ENCODE measurements at regions not wholly inside any gene's neighbourhood (a gene's known extent, or its start where the extent isn't known, plus 50 kb on each side); places are given as distances from the start of the nearest gene placed in this dataset.

- intact Hi-C loops (cut with DNase I; ENCODE audit: low total_unique reads) = no loop called here
- ATAC-seq = no peak
- H3K9me3 ChIP-seq = no peaks in the 10 kb centered on the region
- no peaks in the 10 kb centered on the region for H3K27me3 ChIP-seq
- H3K27ac ChIP-seq = no peak overlapping the region
- no peaks in the 10 kb centered on the region for H3K36me3 ChIP-seq
- H3K4me3 ChIP-seq = no peak overlapping the region
- DNase-seq = no peak
- no peak for TF ChIP-seq POLR2A (IDR thresholded peaks at IDR 0.05)
- no peaks in the 10 kb centered on the region for H3K4me1 ChIP-seq
- in situ Hi-C loops (cut with MboI; ENCODE audit: low sequenced_read_pairs in 4 of 4) = loop anchor here in 2 of 4 donors (10.0 to 25.0 kb wide), 2 partner anchors 250 to 267 kb away; no protein-coding TSS in a partner anchor
Measured at GRCh38 chrX:120761810-120762209, 113.9 kb downstream of the CT47B1 start.

GRCh38 chrX:120759685-120760084, 116.0 kb downstream of the CT47B1 start:
- no peak for DNase-seq
- Histone ChIP-seq H3K9me3 (no peaks in the 10 kb centered on the region), H3K27ac (no peak overlapping the region), H3K36me3 (no peaks in the 10 kb centered on the region), H3K4me3 (no peak overlapping the region), H3K27me3 (no peaks in the 10 kb centered on the region), H3K4me1 (no peaks in the 10 kb centered on the region)
- TF ChIP-seq, protein P1, sequence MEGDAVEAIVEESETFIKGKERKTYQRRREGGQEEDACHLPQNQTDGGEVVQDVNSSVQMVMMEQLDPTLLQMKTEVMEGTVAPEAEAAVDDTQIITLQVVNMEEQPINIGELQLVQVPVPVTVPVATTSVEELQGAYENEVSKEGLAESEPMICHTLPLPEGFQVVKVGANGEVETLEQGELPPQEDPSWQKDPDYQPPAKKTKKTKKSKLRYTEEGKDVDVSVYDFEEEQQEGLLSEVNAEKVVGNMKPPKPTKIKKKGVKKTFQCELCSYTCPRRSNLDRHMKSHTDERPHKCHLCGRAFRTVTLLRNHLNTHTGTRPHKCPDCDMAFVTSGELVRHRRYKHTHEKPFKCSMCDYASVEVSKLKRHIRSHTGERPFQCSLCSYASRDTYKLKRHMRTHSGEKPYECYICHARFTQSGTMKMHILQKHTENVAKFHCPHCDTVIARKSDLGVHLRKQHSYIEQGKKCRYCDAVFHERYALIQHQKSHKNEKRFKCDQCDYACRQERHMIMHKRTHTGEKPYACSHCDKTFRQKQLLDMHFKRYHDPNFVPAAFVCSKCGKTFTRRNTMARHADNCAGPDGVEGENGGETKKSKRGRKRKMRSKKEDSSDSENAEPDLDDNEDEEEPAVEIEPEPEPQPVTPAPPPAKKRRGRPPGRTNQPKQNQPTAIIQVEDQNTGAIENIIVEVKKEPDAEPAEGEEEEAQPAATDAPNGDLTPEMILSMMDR (IDR thresholded peaks at IDR 0.05 in 4 of 5, conservative IDR thresholded peaks at IDR 0.05 in 1 of 5) = no peak
- TF ChIP-seq POLR2A (IDR thresholded peaks at IDR 0.05) = no peak
- in situ Hi-C loops (cut with MboI; ENCODE audit: low sequenced_read_pairs in 4 of 4) (loop anchor here in 2 of 4 donors (10.0 to 25.0 kb wide), 2 partner anchors 247 to 265 kb away; no protein-coding TSS in a partner anchor), intact Hi-C loops (cut with DNase I; ENCODE audit: low total_unique reads) (no loop called here)
- ATAC-seq = no peak

DNA sequence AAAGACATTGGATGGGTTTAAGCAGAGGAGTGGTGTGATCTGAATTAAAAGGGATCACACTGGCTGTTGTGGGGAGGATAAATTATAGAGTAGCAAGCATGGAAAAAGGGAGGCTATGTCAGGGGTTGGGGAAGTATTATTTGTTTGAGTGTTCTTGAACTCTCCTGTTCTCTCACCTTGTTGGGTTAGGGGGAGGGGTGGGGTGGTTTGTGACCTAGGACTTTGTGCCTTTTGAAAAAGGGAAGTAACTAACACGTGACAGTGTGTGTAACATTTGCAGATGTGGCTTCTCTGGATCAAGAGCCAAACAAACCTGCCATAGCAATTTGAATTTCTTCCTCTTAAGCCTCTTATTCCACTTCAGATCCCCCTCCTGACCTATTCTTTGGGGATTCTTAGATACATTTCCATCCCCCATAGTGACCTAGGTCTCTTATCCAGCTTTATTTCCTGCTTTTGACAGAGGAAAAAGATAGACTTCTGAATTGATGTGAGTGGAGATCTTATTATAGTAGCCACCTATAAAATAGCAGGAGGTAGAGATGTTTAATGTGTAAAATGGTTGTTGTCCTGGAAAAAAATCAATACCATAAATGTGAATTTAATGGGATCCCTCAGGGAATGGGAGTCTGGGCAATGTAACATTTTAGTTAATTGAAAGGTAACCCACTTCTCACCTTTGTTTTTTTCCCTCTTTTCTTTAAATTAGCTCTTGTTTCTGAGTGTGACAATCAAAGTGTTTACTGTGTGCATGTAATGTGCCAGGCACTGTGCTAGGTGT, 120.4 kb downstream of the CT47B1 start:
- in situ Hi-C loops (cut with MboI; ENCODE audit: low sequenced_read_pairs in 4 of 4) (loop anchor here in 1 of 4 donors (25.0 kb wide), 1 partner anchor 243 kb away; no protein-coding TSS in a partner anchor), intact Hi-C loops (cut with DNase I; ENCODE audit: low total_unique reads) (no loop called here)
- DNase-seq (no peak), ATAC-seq (no peak)
- Histone ChIP-seq H3K36me3 (no peaks in the 10 kb centered on the region), H3K27me3 (no peaks in the 10 kb centered on the region), H3K4me1 (no peaks in the 10 kb centered on the region), H3K27ac (no peak overlapping the region), H3K4me3 (no peak overlapping the region), H3K9me3 (no peaks in the 10 kb centered on the region)
- TF ChIP-seq, protein P1 (IDR thresholded peaks at IDR 0.05 in 4 of 5, conservative IDR thresholded peaks at IDR 0.05 in 1 of 5) = no peak
- no peak for TF ChIP-seq POLR2A (IDR thresholded peaks at IDR 0.05)

GRCh38 chrX:120753413-120754251, 122.0 kb downstream of the CT47B1 start:
- no peaks in the 10 kb centered on the region for H3K27me3 ChIP-seq
- in situ Hi-C loops (cut with MboI; ENCODE audit: low sequenced_read_pairs in 4 of 4) = loop anchor here in 1 of 4 donors (25.0 kb wide), 1 partner anchor 241 kb away; no protein-coding TSS in a partner anchor
- TF ChIP-seq POLR2A (IDR thresholded peaks at IDR 0.05) = no peak
- TF ChIP-seq, protein P1 (IDR thresholded peaks at IDR 0.05 in 4 of 5, conservative IDR thresholded peaks at IDR 0.05 in 1 of 5) = no peak
- H3K4me3 ChIP-seq = no peak overlapping the region
- DNase-seq (no peak), ATAC-seq (no peak)
- intact Hi-C loops (cut with DNase I; ENCODE audit: low total_unique reads) = no loop called here
- no peak overlapping the region for H3K27ac ChIP-seq
- no peaks in the 10 kb centered on the region for H3K4me1 ChIP-seq
- no peaks in the 10 kb centered on the region for H3K9me3 ChIP-seq
- H3K36me3 ChIP-seq = no peaks in the 10 kb centered on the region

Measured in gastrocnemius medialis (tissue), 4 donors.